SK-N-SH (cell line): ENCODE measurements at regions not wholly inside any gene's neighbourhood (a gene's known extent, or its start where the extent isn't known, plus 50 kb on each side); places are given as distances from the start of the nearest gene placed in this dataset.

Experiments used
- EP300 ChIP-seq, 2 experiments: IDR thresholded peaks; 2 replicates each; pipeline versions ENCODE4 v1.4.0 to v1.6.1; 2012; ENCODE audit warnings: borderline replicate concordance in 1 of 2, low read depth in 1 of 2, low read length in 1 of 2
- EZH2phosphoT487 ChIP-seq: fragments of 200-600 bp; sonication (generic); IDR thresholded peaks from 2 replicates; pipeline ENCODE4 v1.6.1; 2017; ENCODE audit warnings: low read depth, mixed run types, mild to moderate bottlenecking, antibody characterized with exemption, moderate library complexity, borderline replicate concordance
- FOXM1 ChIP-seq: IDR thresholded peaks from 2 replicates; pipeline ENCODE4 v1.4.0; 2012; ENCODE audit warnings: low read depth, mild to moderate bottlenecking
- JUND ChIP-seq: IDR thresholded peaks from 2 replicates; pipeline ENCODE4 v1.4.0; 2012
- MEF2A ChIP-seq: IDR thresholded peaks from 2 replicates; pipeline ENCODE4 v1.4.0; 2012; ENCODE audit warnings: low read depth, borderline replicate concordance
- NRF1 ChIP-seq: IDR thresholded peaks from 2 replicates; pipeline ENCODE4 v1.6.1; 2012; ENCODE audit warnings: low read depth, mild to moderate bottlenecking, low read length
- POLR2AphosphoS5 ChIP-seq: IDR thresholded peaks from 2 replicates; pipeline ENCODE4 v1.6.1; 2012; ENCODE audit warnings: low read depth, low read length
- RXRA ChIP-seq: IDR thresholded peaks from 2 replicates; pipeline ENCODE4 v1.4.0; 2012; ENCODE audit warnings: low read depth, mild to moderate bottlenecking, borderline replicate concordance
- TCF12 ChIP-seq: IDR thresholded peaks from 2 replicates; pipeline ENCODE4 v1.4.0; 2012
- YY1 ChIP-seq: IDR thresholded peaks from 2 replicates; pipeline ENCODE4 v1.4.0; 2012; ENCODE audit warnings: low read depth, mild to moderate bottlenecking
- TF ChIP-seq, protein P1 (sequence below): fragments of 200-600 bp; sonication (generic); IDR thresholded peaks from 2 replicates; pipeline ENCODE4 v1.6.1; 2017; ENCODE audit warnings: antibody characterized with exemption, mild to moderate bottlenecking, moderate library complexity
- TF ChIP-seq, protein P2 (sequence below): IDR thresholded peaks from 2 replicates; pipeline ENCODE4 v1.6.1; 2012; ENCODE audit warnings: mild to moderate bottlenecking, low read depth, low read length, moderate library complexity

DNA sequence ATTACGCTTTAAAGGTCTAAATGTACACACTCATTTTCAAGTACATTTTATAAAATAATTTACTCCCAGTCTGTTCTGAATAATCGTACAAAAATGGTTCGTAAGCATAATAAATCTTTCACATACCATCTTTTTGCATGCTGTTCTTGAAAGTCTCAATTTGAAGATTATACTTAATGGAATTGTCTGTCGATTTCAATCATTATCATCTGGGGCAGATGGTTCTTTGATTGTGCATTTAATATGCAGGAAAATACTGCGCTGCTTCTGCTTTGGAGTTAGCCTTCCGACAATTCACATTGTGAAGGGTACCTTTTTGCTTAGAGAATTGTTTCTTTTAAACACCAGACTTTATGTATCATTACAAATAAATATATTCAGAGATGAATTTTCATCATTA lies 262.8 kb downstream of the ABCC12 start:
- TF ChIP-seq, protein P1, sequence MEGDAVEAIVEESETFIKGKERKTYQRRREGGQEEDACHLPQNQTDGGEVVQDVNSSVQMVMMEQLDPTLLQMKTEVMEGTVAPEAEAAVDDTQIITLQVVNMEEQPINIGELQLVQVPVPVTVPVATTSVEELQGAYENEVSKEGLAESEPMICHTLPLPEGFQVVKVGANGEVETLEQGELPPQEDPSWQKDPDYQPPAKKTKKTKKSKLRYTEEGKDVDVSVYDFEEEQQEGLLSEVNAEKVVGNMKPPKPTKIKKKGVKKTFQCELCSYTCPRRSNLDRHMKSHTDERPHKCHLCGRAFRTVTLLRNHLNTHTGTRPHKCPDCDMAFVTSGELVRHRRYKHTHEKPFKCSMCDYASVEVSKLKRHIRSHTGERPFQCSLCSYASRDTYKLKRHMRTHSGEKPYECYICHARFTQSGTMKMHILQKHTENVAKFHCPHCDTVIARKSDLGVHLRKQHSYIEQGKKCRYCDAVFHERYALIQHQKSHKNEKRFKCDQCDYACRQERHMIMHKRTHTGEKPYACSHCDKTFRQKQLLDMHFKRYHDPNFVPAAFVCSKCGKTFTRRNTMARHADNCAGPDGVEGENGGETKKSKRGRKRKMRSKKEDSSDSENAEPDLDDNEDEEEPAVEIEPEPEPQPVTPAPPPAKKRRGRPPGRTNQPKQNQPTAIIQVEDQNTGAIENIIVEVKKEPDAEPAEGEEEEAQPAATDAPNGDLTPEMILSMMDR, result no peak
- TF ChIP-seq, protein P2, sequence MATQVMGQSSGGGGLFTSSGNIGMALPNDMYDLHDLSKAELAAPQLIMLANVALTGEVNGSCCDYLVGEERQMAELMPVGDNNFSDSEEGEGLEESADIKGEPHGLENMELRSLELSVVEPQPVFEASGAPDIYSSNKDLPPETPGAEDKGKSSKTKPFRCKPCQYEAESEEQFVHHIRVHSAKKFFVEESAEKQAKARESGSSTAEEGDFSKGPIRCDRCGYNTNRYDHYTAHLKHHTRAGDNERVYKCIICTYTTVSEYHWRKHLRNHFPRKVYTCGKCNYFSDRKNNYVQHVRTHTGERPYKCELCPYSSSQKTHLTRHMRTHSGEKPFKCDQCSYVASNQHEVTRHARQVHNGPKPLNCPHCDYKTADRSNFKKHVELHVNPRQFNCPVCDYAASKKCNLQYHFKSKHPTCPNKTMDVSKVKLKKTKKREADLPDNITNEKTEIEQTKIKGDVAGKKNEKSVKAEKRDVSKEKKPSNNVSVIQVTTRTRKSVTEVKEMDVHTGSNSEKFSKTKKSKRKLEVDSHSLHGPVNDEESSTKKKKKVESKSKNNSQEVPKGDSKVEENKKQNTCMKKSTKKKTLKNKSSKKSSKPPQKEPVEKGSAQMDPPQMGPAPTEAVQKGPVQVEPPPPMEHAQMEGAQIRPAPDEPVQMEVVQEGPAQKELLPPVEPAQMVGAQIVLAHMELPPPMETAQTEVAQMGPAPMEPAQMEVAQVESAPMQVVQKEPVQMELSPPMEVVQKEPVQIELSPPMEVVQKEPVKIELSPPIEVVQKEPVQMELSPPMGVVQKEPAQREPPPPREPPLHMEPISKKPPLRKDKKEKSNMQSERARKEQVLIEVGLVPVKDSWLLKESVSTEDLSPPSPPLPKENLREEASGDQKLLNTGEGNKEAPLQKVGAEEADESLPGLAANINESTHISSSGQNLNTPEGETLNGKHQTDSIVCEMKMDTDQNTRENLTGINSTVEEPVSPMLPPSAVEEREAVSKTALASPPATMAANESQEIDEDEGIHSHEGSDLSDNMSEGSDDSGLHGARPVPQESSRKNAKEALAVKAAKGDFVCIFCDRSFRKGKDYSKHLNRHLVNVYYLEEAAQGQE, result no peak
- TF ChIP-seq RXRA (no peak), TCF12 (no peak), JUND (no peak), NRF1 (no peak), FOXM1 (no peak), MEF2A (no peak), POLR2AphosphoS5 (no peak), YY1 (no peak), EP300 (IDR thresholded peaks at IDR 0.05; ENCODE audit: borderline replicate concordance in 1 of 2, low read depth in 1 of 2, low read length in 1 of 2) (no peak), EZH2phosphoT487 (no peak)
